ENCODE measurements at regions not wholly inside any gene's neighbourhood (a gene's known extent, or its start where the extent isn't known, plus 50 kb on each side); places are given as distances from the start of the nearest gene placed in this dataset.

GRCh38 chr3:23648996-23649395, 156.8 kb upstream of the UBE2E1 start:
- no peak for TF ChIP-seq PKNOX1 (IDR thresholded peaks at IDR 0.05)
- no peak for TF ChIP-seq TARDBP (IDR thresholded peaks at IDR 0.05)
